ENCODE measurements at regions not wholly inside any gene's neighbourhood (a gene's known extent, or its start where the extent isn't known, plus 50 kb on each side); places are given as distances from the start of the nearest gene placed in this dataset.

DNA sequence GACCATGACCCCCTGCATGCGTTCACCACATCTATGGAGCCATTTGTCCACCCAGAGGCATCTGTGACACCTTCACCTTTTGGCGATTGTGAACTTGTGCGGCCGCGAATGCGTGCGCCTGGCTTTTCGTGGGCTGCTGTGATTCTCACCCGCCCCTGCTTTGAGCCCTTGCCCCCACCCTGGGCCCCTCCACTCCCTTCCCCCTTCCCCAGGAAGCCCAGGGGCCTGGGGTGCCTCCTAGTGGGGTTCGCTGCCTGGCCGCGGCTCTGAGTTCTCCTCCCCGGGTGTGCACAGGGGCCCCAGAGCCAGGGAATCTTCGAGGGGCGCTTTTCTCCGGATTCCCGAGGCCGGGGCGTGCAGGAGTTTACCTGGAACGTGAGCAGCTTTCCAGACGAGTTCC lies 97.9 kb upstream of the ACTRT2 start:
- TF ChIP-seq, protein P1, sequence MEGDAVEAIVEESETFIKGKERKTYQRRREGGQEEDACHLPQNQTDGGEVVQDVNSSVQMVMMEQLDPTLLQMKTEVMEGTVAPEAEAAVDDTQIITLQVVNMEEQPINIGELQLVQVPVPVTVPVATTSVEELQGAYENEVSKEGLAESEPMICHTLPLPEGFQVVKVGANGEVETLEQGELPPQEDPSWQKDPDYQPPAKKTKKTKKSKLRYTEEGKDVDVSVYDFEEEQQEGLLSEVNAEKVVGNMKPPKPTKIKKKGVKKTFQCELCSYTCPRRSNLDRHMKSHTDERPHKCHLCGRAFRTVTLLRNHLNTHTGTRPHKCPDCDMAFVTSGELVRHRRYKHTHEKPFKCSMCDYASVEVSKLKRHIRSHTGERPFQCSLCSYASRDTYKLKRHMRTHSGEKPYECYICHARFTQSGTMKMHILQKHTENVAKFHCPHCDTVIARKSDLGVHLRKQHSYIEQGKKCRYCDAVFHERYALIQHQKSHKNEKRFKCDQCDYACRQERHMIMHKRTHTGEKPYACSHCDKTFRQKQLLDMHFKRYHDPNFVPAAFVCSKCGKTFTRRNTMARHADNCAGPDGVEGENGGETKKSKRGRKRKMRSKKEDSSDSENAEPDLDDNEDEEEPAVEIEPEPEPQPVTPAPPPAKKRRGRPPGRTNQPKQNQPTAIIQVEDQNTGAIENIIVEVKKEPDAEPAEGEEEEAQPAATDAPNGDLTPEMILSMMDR (IDR thresholded peaks at IDR 0.05; ENCODE audit: unreplicated experiment): no peak
- no peak for DNase-seq (ENCODE audit: low spot score, unreplicated experiment)
- H3K9me3 Mint-ChIP-seq (ENCODE audit: low read depth): peaks cover 21% of the 10 kb centered on the region
- peaks cover 1% of the 10 kb centered on the region for H3K36me3 Mint-ChIP-seq (ENCODE audit: insufficient read depth)
- no peak overlapping the region for H3K27ac Mint-ChIP-seq
- H3K4me1 Mint-ChIP-seq (ENCODE audit: low read depth): no peaks in the 10 kb centered on the region
- no peaks in the 10 kb centered on the region for H3K27me3 Mint-ChIP-seq
- H3K4me3 Mint-ChIP-seq (ENCODE audit: low read depth): no peak overlapping the region

GRCh38 chr1:2925291-2925690 lies 96.0 kb upstream of the ACTRT2 start:
- H3K4me1 Mint-ChIP-seq (ENCODE audit: low read depth): no peaks in the 10 kb centered on the region

GRCh38 chr1:2925918-2926317 lies 95.3 kb upstream of the ACTRT2 start:
- H3K36me3 Mint-ChIP-seq (ENCODE audit: insufficient read depth): peaks cover 1% of the 10 kb centered on the region
- DNase-seq (ENCODE audit: low spot score, unreplicated experiment): no peak
- H3K4me3 Mint-ChIP-seq (ENCODE audit: low read depth): no peak overlapping the region
- no peaks in the 10 kb centered on the region for H3K27me3 Mint-ChIP-seq
- TF ChIP-seq, protein P1 (IDR thresholded peaks at IDR 0.05; ENCODE audit: unreplicated experiment): no peak
- peaks cover 10% of the 10 kb centered on the region for H3K9me3 Mint-ChIP-seq (ENCODE audit: low read depth)
- no peak overlapping the region for H3K27ac Mint-ChIP-seq
- H3K4me1 Mint-ChIP-seq (ENCODE audit: low read depth): no peaks in the 10 kb centered on the region

More at GRCh38 chr1:2925291-2925690, 96.0 kb upstream of the ACTRT2 start:
- Mint-ChIP-seq H3K9me3 (ENCODE audit: low read depth) (peaks cover 10% of the 10 kb centered on the region), H3K27ac (no peak overlapping the region), H3K4me3 (ENCODE audit: low read depth) (no peak overlapping the region), H3K36me3 (ENCODE audit: insufficient read depth) (peaks cover 1% of the 10 kb centered on the region), H3K27me3 (no peaks in the 10 kb centered on the region)
- no peak for DNase-seq (ENCODE audit: low spot score, unreplicated experiment)
- TF ChIP-seq, protein P1 (IDR thresholded peaks at IDR 0.05; ENCODE audit: unreplicated experiment): no peak

- H3K4me1 Mint-ChIP-seq (ENCODE audit: low read depth): no peaks in the 10 kb centered on the region
- H3K27me3 Mint-ChIP-seq: no peaks in the 10 kb centered on the region
- H3K27ac Mint-ChIP-seq: no peak overlapping the region
- peaks cover 12% of the 10 kb centered on the region for H3K9me3 Mint-ChIP-seq (ENCODE audit: low read depth)
- no peak for DNase-seq (ENCODE audit: low spot score, unreplicated experiment)
- TF ChIP-seq, protein P1 (IDR thresholded peaks at IDR 0.05; ENCODE audit: unreplicated experiment): no peak
- peaks cover 1% of the 10 kb centered on the region for H3K36me3 Mint-ChIP-seq (ENCODE audit: insufficient read depth)
- no peak overlapping the region for H3K4me3 Mint-ChIP-seq (ENCODE audit: low read depth)
Observed at GRCh38 chr1:2926447-2927055, 94.7 kb upstream of the ACTRT2 start.

- DNase-seq (ENCODE audit: low spot score, unreplicated experiment): no peak
- Mint-ChIP-seq H3K27ac (no peak overlapping the region), H3K4me3 (ENCODE audit: low read depth) (no peak overlapping the region), H3K9me3 (ENCODE audit: low read depth) (peaks cover 19% of the 10 kb centered on the region), H3K36me3 (ENCODE audit: insufficient read depth) (peaks cover 1% of the 10 kb centered on the region), H3K4me1 (ENCODE audit: low read depth) (no peaks in the 10 kb centered on the region), H3K27me3 (no peaks in the 10 kb centered on the region)
- TF ChIP-seq, protein P1 (IDR thresholded peaks at IDR 0.05; ENCODE audit: unreplicated experiment): no peak
Observed at GRCh38 chr1:2927393-2928360, 93.6 kb upstream of the ACTRT2 start.
